ENCODE measurements at regions not wholly inside any gene's neighbourhood (a gene's known extent, or its start where the extent isn't known, plus 50 kb on each side); places are given as distances from the start of the nearest gene placed in this dataset.

DNA sequence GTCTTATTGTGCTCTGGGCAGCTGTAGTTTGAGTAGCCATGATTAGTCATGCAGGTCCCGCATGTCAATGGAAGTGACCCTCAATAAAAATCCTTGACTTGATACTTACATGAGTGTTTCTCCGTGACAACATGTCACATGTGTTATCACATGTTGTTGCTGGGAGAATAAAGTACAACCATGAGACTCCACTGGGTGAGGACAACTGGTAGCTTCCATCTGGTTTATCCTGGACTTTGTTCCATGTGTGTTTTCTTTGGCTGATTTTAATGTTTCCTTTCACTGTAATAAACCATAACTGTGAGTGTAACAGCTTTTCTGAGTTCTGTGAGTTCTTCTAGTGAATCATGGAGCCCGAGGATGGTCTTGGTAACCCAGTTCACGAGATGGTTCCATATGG lies 63.1 kb upstream of the NDN start:
- no peak for DNase-seq (ENCODE audit: low read depth)
- TF ChIP-seq, protein P1, sequence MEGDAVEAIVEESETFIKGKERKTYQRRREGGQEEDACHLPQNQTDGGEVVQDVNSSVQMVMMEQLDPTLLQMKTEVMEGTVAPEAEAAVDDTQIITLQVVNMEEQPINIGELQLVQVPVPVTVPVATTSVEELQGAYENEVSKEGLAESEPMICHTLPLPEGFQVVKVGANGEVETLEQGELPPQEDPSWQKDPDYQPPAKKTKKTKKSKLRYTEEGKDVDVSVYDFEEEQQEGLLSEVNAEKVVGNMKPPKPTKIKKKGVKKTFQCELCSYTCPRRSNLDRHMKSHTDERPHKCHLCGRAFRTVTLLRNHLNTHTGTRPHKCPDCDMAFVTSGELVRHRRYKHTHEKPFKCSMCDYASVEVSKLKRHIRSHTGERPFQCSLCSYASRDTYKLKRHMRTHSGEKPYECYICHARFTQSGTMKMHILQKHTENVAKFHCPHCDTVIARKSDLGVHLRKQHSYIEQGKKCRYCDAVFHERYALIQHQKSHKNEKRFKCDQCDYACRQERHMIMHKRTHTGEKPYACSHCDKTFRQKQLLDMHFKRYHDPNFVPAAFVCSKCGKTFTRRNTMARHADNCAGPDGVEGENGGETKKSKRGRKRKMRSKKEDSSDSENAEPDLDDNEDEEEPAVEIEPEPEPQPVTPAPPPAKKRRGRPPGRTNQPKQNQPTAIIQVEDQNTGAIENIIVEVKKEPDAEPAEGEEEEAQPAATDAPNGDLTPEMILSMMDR (conservative IDR thresholded peaks at IDR 0.05; ENCODE audit: low read depth, low read length): no peak
- H3K4me3 ChIP-seq (ENCODE audit: low read depth, low read length): no peak overlapping the region

DNA sequence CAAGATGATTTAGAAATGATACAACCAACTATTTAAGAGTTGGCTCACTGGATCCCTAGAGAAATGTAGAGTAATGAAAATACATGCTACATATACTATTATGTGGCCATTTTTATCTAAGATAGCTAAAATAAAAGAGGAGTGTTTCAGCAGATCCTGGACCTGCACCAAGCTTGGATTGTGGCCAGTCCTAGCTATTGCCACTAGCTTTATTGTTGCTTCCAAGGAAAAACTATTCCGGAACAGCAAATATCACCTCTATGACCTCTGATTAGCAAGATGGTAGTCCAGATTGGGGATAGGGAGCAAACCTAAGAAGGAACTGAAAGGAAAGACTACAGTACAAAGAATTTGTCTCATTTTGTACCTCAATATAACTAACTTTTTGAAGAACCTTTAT lies 63.7 kb upstream of the NDN start:
- no peak for DNase-seq (ENCODE audit: low read depth)
- no peak overlapping the region for H3K4me3 ChIP-seq (ENCODE audit: low read depth, low read length)
- TF ChIP-seq, protein P1 (conservative IDR thresholded peaks at IDR 0.05; ENCODE audit: low read depth, low read length): no peak

DNA sequence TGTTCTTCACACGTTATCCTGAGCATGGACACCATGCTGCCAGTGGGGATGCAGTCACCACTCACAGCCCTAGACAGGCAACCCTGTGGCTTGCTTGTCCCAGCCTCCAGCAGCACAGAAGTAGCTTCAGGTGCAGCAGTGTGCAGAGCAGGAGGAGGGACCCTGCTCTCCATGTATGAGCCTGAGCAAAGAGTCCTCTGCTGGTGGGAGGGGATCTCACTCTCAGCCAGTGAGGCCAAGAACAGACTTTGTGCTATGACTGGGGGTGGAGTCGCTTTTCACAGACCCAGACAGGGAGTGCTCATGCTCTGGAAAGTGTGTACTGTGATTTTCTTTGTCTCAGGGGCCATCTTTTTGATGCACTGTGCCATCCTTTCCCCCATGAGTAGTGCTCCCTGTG lies 66.1 kb upstream of the NDN start:
- H3K4me3 ChIP-seq (ENCODE audit: low read depth, low read length): no peak overlapping the region
- TF ChIP-seq, protein P1 (conservative IDR thresholded peaks at IDR 0.05; ENCODE audit: low read depth, low read length): no peak
- no peak for DNase-seq (ENCODE audit: low read depth)

DNA sequence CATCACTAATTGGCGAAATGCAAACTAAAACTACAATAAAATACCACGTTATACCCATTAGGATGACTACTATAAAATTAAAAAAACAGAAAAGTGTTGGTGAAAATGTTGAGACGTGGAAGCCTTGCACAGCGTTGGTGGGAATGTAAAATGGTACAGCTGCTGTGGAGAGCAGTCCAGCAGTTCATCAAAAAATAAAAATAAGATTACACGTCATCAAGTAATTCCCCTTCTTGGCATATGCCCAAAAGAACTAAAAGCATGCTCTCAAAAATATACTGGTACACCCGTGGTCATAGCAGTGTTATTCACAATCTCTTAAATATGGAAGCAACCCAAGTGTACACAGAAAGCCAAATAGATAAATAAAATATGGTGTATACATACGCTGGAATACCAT lies 71.8 kb upstream of the NDN start:
- TF ChIP-seq, protein P1 (conservative IDR thresholded peaks at IDR 0.05; ENCODE audit: low read depth, low read length): no peak
- no peak for DNase-seq (ENCODE audit: low read depth)
- H3K4me3 ChIP-seq (ENCODE audit: low read depth, low read length): no peak overlapping the region

DNA sequence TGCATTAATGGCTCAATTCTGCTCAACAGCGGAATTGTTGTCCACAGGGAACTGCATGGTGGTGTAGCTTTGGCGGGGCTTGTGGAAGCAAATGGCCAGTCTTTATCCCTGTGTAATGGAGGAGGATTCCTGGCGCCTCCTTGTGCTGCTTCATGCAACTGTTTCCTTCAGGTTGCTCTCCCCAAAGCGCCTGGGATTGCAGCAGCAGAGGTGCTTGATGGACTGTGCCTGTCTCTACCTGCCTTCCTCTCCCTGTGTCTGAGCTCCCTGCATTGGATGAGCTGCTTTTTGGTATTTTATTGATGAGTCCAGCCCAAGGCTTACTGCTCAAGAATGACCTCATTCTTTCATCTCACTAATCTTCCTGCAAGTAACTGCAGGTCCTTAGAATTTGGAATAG lies 72.9 kb upstream of the NDN start:
- TF ChIP-seq, protein P1 (conservative IDR thresholded peaks at IDR 0.05; ENCODE audit: low read depth, low read length): no peak
- no peak for DNase-seq (ENCODE audit: low read depth)
- H3K4me3 ChIP-seq (ENCODE audit: low read depth, low read length): no peak overlapping the region

DNA sequence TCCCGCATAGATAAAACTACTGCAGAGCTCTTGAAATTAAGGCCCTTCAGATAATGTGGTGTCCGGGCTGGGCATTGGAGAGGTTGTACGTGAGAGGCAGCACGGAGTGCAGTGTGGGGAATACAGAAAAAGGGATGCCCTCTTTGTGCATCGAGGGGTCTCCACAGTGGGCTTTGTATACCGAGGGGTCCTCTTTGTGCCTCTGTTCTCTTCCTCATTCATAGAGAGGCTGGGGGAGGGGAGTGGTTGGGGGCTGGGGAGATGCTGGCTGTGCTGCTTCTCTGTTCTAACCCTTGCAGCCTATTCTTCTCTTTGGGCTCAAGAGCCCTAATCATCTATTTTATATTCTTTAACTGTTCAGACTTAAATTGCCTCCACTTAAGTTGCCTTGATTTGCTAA lies 74.3 kb upstream of the NDN start:
- DNase-seq (ENCODE audit: low read depth): no peak
- no peak overlapping the region for H3K4me3 ChIP-seq (ENCODE audit: low read depth, low read length)
- TF ChIP-seq, protein P1 (conservative IDR thresholded peaks at IDR 0.05; ENCODE audit: low read depth, low read length): no peak

DNA sequence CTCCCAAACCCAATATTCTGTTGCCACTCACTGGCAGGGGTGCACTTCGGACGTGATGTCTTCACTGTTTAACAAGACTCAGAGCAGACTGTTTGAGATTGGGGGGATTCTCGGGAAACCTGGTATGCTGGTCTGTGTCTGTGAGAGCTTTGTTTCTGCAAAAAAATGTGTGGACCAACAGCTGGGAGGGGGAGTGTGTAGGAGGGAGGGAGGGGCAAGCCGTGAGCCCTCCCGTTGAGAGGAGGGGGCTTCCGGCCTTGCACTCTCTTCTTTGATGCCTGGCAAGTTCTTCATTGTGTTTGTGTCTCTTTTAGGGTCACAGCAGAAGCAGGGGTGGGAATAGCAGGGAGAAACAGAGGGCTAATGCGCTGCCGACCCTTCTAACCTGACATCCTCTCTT lies 74.9 kb upstream of the NDN start:
- no peak overlapping the region for H3K4me3 ChIP-seq (ENCODE audit: low read depth, low read length)
- no peak for DNase-seq (ENCODE audit: low read depth)
- TF ChIP-seq, protein P1 (conservative IDR thresholded peaks at IDR 0.05; ENCODE audit: low read depth, low read length): no peak

Data from choroid plexus epithelial cell (primary cell).